Neural cell (in vitro differentiated cells): ENCODE measurements at regions not wholly inside any gene's neighbourhood (a gene's known extent, or its start where the extent isn't known, plus 50 kb on each side); places are given as distances from the start of the nearest gene placed in this dataset.

ENCODE experiments used
- H2AFZ ChIP-seq: fragments of 200-600, 300-800 bp; sonication (generic), shearing (Covaris generic); 2 replicates; pipeline ENCODE4 v1.6.0; 2014; ENCODE audit warnings: low read depth, mild to moderate bottlenecking, antibody characterized with exemption, low read length, moderate library complexity
- H3F3A ChIP-seq: fragments of 200-600 bp; shearing (Covaris generic); 2 replicates; pipeline ENCODE4 v1.6.1; 2016; ENCODE audit warnings: mild to moderate bottlenecking, moderate library complexity, mixed read lengths, antibody characterized with exemption, low read length; ENCODE audit not compliant: insufficient read depth, poor library complexity, severe bottlenecking
- H3K27ac ChIP-seq: fragments of 200-600, 300-800 bp; sonication (generic), shearing (Covaris generic); 2 replicates; pipeline ENCODE4 v1.5.1; 2014; ENCODE audit warnings: mild to moderate bottlenecking, low read length, moderate library complexity
- H3K27me3 ChIP-seq: fragments of 300-800, 200-600 bp; sonication (generic), shearing (Covaris generic); 2 replicates; pipeline ENCODE4 v1.6.0; 2014; ENCODE audit warnings: mild to moderate bottlenecking, low read depth, low read length, moderate library complexity; ENCODE audit not compliant: insufficient read depth
- H3K36me3 ChIP-seq: fragments of 300-800, 200-600 bp; sonication (generic), shearing (Covaris generic); 2 replicates; pipeline ENCODE4 v1.5.1; 2014; ENCODE audit warnings: mild to moderate bottlenecking, antibody characterized with exemption, low read length, moderate library complexity; ENCODE audit not compliant: insufficient read depth
- H3K4me2 ChIP-seq: fragments of 300-800, 200-600 bp; sonication (generic), shearing (Covaris generic); 2 replicates; pipeline ENCODE4 v1.6.0; 2014; ENCODE audit warnings: mild to moderate bottlenecking, low read length
- H3K4me3 ChIP-seq: fragments of 300-800, 200-600 bp; sonication (generic), shearing (Covaris generic); 2 replicates; pipeline ENCODE4 v1.5.1; 2014; ENCODE audit warnings: mild to moderate bottlenecking, low read length, moderate library complexity
- H3K79me2 ChIP-seq: fragments of 200-600 bp; shearing (Covaris generic); replicated peaks from 2 replicates; pipeline ENCODE4 v1.6.0; 2014; ENCODE audit warnings: mild to moderate bottlenecking, low read length, moderate library complexity; ENCODE audit not compliant: insufficient read depth
- H3K9ac ChIP-seq: fragments of 300-800, 200-600 bp; sonication (generic), shearing (Covaris generic); 2 replicates; pipeline ENCODE4 v1.6.1; 2016; ENCODE audit warnings: mild to moderate bottlenecking, low read length, mixed read lengths
- H3K9me2 ChIP-seq: fragments of 200-600 bp; shearing (Covaris generic); 2 replicates; pipeline ENCODE4 v1.6.1; 2016; ENCODE audit warnings: mild to moderate bottlenecking, low read length, mixed read lengths; ENCODE audit not compliant: insufficient read depth
- H3K9me3 ChIP-seq: fragments of 200-600, 300-800 bp; sonication (generic), shearing (Covaris generic); 2 replicates; pipeline ENCODE4 v1.6.1; 2016; ENCODE audit warnings: mild to moderate bottlenecking, mixed run types, low read length, moderate library complexity, mixed read lengths
- H4K20me1 ChIP-seq: fragments of 200-600 bp; shearing (Covaris generic); 2 replicates; pipeline ENCODE4 v1.6.1; 2016; ENCODE audit warnings: mild to moderate bottlenecking, mixed run types; ENCODE audit not compliant: insufficient read depth
- EP300 ChIP-seq: fragments of 450-650 bp; conservative IDR thresholded peaks from 2 replicates; pipeline ENCODE4 v1.6.1; 2014; ENCODE audit warnings: antibody characterized with exemption, mild to moderate bottlenecking, moderate library complexity; ENCODE audit not compliant: poor library complexity, severe bottlenecking
- EZH2 ChIP-seq: fragments of 200-600, 300-800 bp; shearing (Covaris generic), sonication (generic); IDR thresholded peaks from 2 replicates; pipeline ENCODE4 v1.6.1; 2014; ENCODE audit warnings: antibody characterized with exemption, low read length, borderline replicate concordance, mild to moderate bottlenecking; ENCODE audit not compliant: insufficient read depth, poor library complexity, severe bottlenecking
- MXI1 ChIP-seq: fragments of 450-650 bp; conservative IDR thresholded peaks from 2 replicates; pipeline ENCODE4 v1.6.1; 2014; ENCODE audit warnings: antibody characterized with exemption, mild to moderate bottlenecking; ENCODE audit not compliant: poor library complexity, severe bottlenecking
- POLR2AphosphoS5 ChIP-seq: IDR thresholded peaks from 2 replicates; pipeline ENCODE4 v1.6.1; 2012
- RAD21 ChIP-seq: fragments of 450-650 bp; conservative IDR thresholded peaks from 2 replicates; pipeline ENCODE4 v1.6.1; 2014; ENCODE audit warnings: antibody characterized with exemption, mild to moderate bottlenecking, moderate library complexity
- SMC3 ChIP-seq: fragments of 450-650 bp; conservative IDR thresholded peaks from 2 replicates; pipeline ENCODE4 v1.6.1; 2014; ENCODE audit warnings: antibody characterized with exemption, mild to moderate bottlenecking, moderate library complexity; ENCODE audit not compliant: poor library complexity
- TAF1 ChIP-seq: IDR thresholded peaks from 2 replicates; pipeline ENCODE4 v1.6.1; 2012; ENCODE audit warnings: low read depth
- TF ChIP-seq, protein P1 (sequence below): IDR thresholded peaks from 2 replicates; pipeline ENCODE4 v1.6.1; 2012; ENCODE audit warnings: borderline replicate concordance
- TF ChIP-seq, protein P2 (sequence below): fragments of 450-650 bp; IDR thresholded peaks from 2 replicates; pipeline ENCODE4 v1.5.1; 2014; ENCODE audit warnings: antibody characterized with exemption, mild to moderate bottlenecking, moderate library complexity; ENCODE audit not compliant: poor library complexity, severe bottlenecking

- H3K9ac ChIP-seq = no peak overlapping the region
- H3K36me3 ChIP-seq = no peaks in the 10 kb centered on the region
- no peaks in the 10 kb centered on the region for H3K9me3 ChIP-seq
- no peaks in the 10 kb centered on the region for H3K27me3 ChIP-seq
- no peaks in the 10 kb centered on the region for H3K9me2 ChIP-seq
- H2AFZ ChIP-seq = no peak overlapping the region
- H3K27ac ChIP-seq = no peak overlapping the region
- H3K4me2 ChIP-seq = no peak overlapping the region
- no peak overlapping the region for H3K4me3 ChIP-seq
- no peaks in the 10 kb centered on the region for H4K20me1 ChIP-seq
- no peaks in the 10 kb centered on the region for H3K79me2 ChIP-seq
- H3F3A ChIP-seq = no peaks in the 10 kb centered on the region
- no peak for TF ChIP-seq TAF1
- no peak for TF ChIP-seq EP300
- TF ChIP-seq EZH2 = no peak
- no peak for TF ChIP-seq MXI1
- TF ChIP-seq, protein P1, sequence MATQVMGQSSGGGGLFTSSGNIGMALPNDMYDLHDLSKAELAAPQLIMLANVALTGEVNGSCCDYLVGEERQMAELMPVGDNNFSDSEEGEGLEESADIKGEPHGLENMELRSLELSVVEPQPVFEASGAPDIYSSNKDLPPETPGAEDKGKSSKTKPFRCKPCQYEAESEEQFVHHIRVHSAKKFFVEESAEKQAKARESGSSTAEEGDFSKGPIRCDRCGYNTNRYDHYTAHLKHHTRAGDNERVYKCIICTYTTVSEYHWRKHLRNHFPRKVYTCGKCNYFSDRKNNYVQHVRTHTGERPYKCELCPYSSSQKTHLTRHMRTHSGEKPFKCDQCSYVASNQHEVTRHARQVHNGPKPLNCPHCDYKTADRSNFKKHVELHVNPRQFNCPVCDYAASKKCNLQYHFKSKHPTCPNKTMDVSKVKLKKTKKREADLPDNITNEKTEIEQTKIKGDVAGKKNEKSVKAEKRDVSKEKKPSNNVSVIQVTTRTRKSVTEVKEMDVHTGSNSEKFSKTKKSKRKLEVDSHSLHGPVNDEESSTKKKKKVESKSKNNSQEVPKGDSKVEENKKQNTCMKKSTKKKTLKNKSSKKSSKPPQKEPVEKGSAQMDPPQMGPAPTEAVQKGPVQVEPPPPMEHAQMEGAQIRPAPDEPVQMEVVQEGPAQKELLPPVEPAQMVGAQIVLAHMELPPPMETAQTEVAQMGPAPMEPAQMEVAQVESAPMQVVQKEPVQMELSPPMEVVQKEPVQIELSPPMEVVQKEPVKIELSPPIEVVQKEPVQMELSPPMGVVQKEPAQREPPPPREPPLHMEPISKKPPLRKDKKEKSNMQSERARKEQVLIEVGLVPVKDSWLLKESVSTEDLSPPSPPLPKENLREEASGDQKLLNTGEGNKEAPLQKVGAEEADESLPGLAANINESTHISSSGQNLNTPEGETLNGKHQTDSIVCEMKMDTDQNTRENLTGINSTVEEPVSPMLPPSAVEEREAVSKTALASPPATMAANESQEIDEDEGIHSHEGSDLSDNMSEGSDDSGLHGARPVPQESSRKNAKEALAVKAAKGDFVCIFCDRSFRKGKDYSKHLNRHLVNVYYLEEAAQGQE = no peak
- TF ChIP-seq POLR2AphosphoS5 = no peak
- TF ChIP-seq SMC3 = no peak
- TF ChIP-seq, protein P2, sequence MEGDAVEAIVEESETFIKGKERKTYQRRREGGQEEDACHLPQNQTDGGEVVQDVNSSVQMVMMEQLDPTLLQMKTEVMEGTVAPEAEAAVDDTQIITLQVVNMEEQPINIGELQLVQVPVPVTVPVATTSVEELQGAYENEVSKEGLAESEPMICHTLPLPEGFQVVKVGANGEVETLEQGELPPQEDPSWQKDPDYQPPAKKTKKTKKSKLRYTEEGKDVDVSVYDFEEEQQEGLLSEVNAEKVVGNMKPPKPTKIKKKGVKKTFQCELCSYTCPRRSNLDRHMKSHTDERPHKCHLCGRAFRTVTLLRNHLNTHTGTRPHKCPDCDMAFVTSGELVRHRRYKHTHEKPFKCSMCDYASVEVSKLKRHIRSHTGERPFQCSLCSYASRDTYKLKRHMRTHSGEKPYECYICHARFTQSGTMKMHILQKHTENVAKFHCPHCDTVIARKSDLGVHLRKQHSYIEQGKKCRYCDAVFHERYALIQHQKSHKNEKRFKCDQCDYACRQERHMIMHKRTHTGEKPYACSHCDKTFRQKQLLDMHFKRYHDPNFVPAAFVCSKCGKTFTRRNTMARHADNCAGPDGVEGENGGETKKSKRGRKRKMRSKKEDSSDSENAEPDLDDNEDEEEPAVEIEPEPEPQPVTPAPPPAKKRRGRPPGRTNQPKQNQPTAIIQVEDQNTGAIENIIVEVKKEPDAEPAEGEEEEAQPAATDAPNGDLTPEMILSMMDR = no peak
- no peak for TF ChIP-seq RAD21
These were observed 226.9 kb downstream of the SNX19 start for GRCh38 chr11:130689222-130689908.

- Histone ChIP-seq H4K20me1 (no peaks in the 10 kb centered on the region), H3K9me2 (no peaks in the 10 kb centered on the region), H3K4me2 (no peak overlapping the region), H3K27me3 (no peaks in the 10 kb centered on the region), H3K79me2 (no peaks in the 10 kb centered on the region), H3K4me3 (no peak overlapping the region), H3F3A (no peaks in the 10 kb centered on the region), H3K9me3 (no peaks in the 10 kb centered on the region), H3K27ac (no peak overlapping the region), H3K36me3 (no peaks in the 10 kb centered on the region), H3K9ac (no peak overlapping the region), H2AFZ (no peak overlapping the region)
- no peak for TF ChIP-seq RAD21
- TF ChIP-seq TAF1 = no peak
- no peak for TF ChIP-seq POLR2AphosphoS5
- TF ChIP-seq, protein P2 = no peak
- no peak for TF ChIP-seq MXI1
These were observed 224.7 kb downstream of the SNX19 start for GRCh38 chr11:130691581-130691980.
